ENCODE measurements at regions not wholly inside any gene's neighbourhood (a gene's known extent, or its start where the extent isn't known, plus 50 kb on each side); places are given as distances from the start of the nearest gene placed in this dataset.

GRCh38 chr16:66084306-66084705 is 282.2 kb upstream of the CDH5 start:
- no peak overlapping the region for H3K9ac ChIP-seq (ENCODE audit: insufficient read depth, low read depth, low read length)
- H3K36me3 ChIP-seq (replicated peaks in 1 of 2; ENCODE audit: control insufficient read depth in 1 of 2, insufficient read depth in 2 of 2, low read length in 2 of 2): no peaks in the 10 kb centered on the region
- WGBS (ENCODE audit: low lambda C conversion rate): 3% methylated on average over 1 of the region's 1 CpG
- no peaks in the 10 kb centered on the region for H3K27me3 ChIP-seq (ENCODE audit: control insufficient read depth in 1 of 2, insufficient read depth in 2 of 2, low read length in 2 of 2)
- ChIA-PET POLR2A (no interaction called here), CTCF (ENCODE audit: low intra/inter-chr PET ratio, low total read pairs) (no interaction called here)
- H4K20me1 ChIP-seq (ENCODE audit: insufficient read depth, low read length): no peaks in the 10 kb centered on the region
- no peak for FAIRE-seq
- H2AFZ ChIP-seq (ENCODE audit: low read length): no peak overlapping the region
- no peaks in the 10 kb centered on the region for H3K4me1 ChIP-seq (ENCODE audit: insufficient read depth, low read length)
- H3K79me2 ChIP-seq (ENCODE audit: insufficient read depth, low read length): no peaks in the 10 kb centered on the region
- no TSS peak for BruUV-seq (replicated peaks)
- no peak overlapping the region for H3K4me3 ChIP-seq (replicated peaks in 1 of 3; ENCODE audit: insufficient read depth in 1 of 3, low read depth in 2 of 3, low read length in 3 of 3)
- intact Hi-C loops (cut with micrococcal nuclease; ENCODE audit: unreplicated experiment) (no loop called here), in situ Hi-C loops (cut with HindIII; ENCODE audit: extremely low pct_ligation_motif_present, low pct_unique_long_range_greater_than_20kb) (no loop called here)
- TF ChIP-seq KDM3A (CRISPR knock-in tag; IDR thresholded peaks at IDR 0.05; ENCODE audit: low read depth): no peak
- no peaks in the 10 kb centered on the region for H3K9me3 ChIP-seq (ENCODE audit: low read length)
- no peak for ATAC-seq
- no peak overlapping the region for H3K4me2 ChIP-seq (ENCODE audit: low read depth, low read length)
- no peak for DNase-seq (ENCODE audit: low spot score)
- H3K27ac ChIP-seq (ENCODE audit: extremely low read length, insufficient read depth, low read length): no peak overlapping the region

GRCh38 chr16:66083171-66083570 is 283.3 kb upstream of the CDH5 start:
- H3K4me3 ChIP-seq (replicated peaks in 1 of 3; ENCODE audit: insufficient read depth in 1 of 3, low read depth in 2 of 3, low read length in 3 of 3): no peak overlapping the region
- no peaks in the 10 kb centered on the region for H3K4me1 ChIP-seq (ENCODE audit: insufficient read depth, low read length)
- H4K20me1 ChIP-seq (ENCODE audit: insufficient read depth, low read length): no peaks in the 10 kb centered on the region
- POLR2A ChIA-PET: no interaction called here
- no peak for DNase-seq (ENCODE audit: low spot score)
- H3K4me2 ChIP-seq (ENCODE audit: low read depth, low read length): no peak overlapping the region
- BruUV-seq (replicated peaks): no TSS peak
- no peak overlapping the region for H3K9ac ChIP-seq (ENCODE audit: insufficient read depth, low read depth, low read length)
- no peaks in the 10 kb centered on the region for H3K79me2 ChIP-seq (ENCODE audit: insufficient read depth, low read length)
- WGBS (ENCODE audit: low lambda C conversion rate): 67% methylated on average over 1 of the region's 1 CpG
- in situ Hi-C loops (cut with HindIII; ENCODE audit: extremely low pct_ligation_motif_present, low pct_unique_long_range_greater_than_20kb) (no loop called here), intact Hi-C loops (cut with micrococcal nuclease; ENCODE audit: unreplicated experiment) (no loop called here)
- no peak for ATAC-seq
- H3K9me3 ChIP-seq (ENCODE audit: low read length): no peaks in the 10 kb centered on the region
- no peaks in the 10 kb centered on the region for H3K36me3 ChIP-seq (replicated peaks in 1 of 2; ENCODE audit: control insufficient read depth in 1 of 2, insufficient read depth in 2 of 2, low read length in 2 of 2)
- no peak overlapping the region for H2AFZ ChIP-seq (ENCODE audit: low read length)
- FAIRE-seq: no peak
- H3K27ac ChIP-seq (ENCODE audit: extremely low read length, insufficient read depth, low read length): no peak overlapping the region
- no peaks in the 10 kb centered on the region for H3K27me3 ChIP-seq (ENCODE audit: control insufficient read depth in 1 of 2, insufficient read depth in 2 of 2, low read length in 2 of 2)
- CTCF ChIA-PET (ENCODE audit: low intra/inter-chr PET ratio, low total read pairs): no interaction called here
- TF ChIP-seq ZNF646 (CRISPR knock-in tag; IDR thresholded peaks at IDR 0.05): no peak
- TF ChIP-seq ZNF282 (IDR thresholded peaks at IDR 0.05; ENCODE audit: partially characterized antibody): no peak
- no peak for TF ChIP-seq NFE2L1 (CRISPR knock-in tag; IDR thresholded peaks at IDR 0.05; ENCODE audit: borderline replicate concordance)
- no peak for TF ChIP-seq ZNF790 (CRISPR knock-in tag; IDR thresholded peaks at IDR 0.05; ENCODE audit: borderline replicate concordance)
- TF ChIP-seq NFIC (IDR thresholded peaks at IDR 0.05; ENCODE audit: low read length): no peak
- TF ChIP-seq ZNF101 (CRISPR knock-in tag; IDR thresholded peaks at IDR 0.05; ENCODE audit: borderline replicate concordance, low read depth): no peak
- no peak for TF ChIP-seq HNRNPK (IDR thresholded peaks at IDR 0.05; ENCODE audit: low read depth, low read length, poor library complexity, severe bottlenecking)
- TF ChIP-seq REPIN1 (CRISPR knock-in tag; IDR thresholded peaks at IDR 0.05; ENCODE audit: borderline replicate concordance, low read depth): no peak
